ENCODE measurements at regions not wholly inside any gene's neighbourhood (a gene's known extent, or its start where the extent isn't known, plus 50 kb on each side); places are given as distances from the start of the nearest gene placed in this dataset.

GRCh38 chr17:34011599-34011998 is 243.5 kb upstream of the CCL2 start:
- ATAC-seq = no peak
- no peak for TF ChIP-seq TOX (CRISPR knock-in tag; IDR thresholded peaks at IDR 0.05; ENCODE audit: borderline replicate concordance)
- no peak for TF ChIP-seq TCF4 (CRISPR knock-in tag; IDR thresholded peaks at IDR 0.05; ENCODE audit: borderline replicate concordance)
- TF ChIP-seq CSRNP3 (CRISPR knock-in tag; IDR thresholded peaks at IDR 0.05) = no peak
- TF ChIP-seq ZNF565 (CRISPR knock-in tag; conservative IDR thresholded peaks at IDR 0.05; ENCODE audit: low read depth) = no peak
- TF ChIP-seq ISL1 (CRISPR knock-in tag; IDR thresholded peaks at IDR 0.05) = no peak
- TF ChIP-seq ZFP3 (CRISPR knock-in tag; IDR thresholded peaks at IDR 0.05) = no peak
- TF ChIP-seq ZNF8 (CRISPR knock-in tag; IDR thresholded peaks at IDR 0.05) = no peak
- TF ChIP-seq OSR1 (CRISPR knock-in tag; IDR thresholded peaks at IDR 0.05) = no peak
- no peak for TF ChIP-seq ZFP30 (CRISPR knock-in tag; IDR thresholded peaks at IDR 0.05)
- no peak for TF ChIP-seq BACH2 (CRISPR knock-in tag; IDR thresholded peaks at IDR 0.05; ENCODE audit: borderline replicate concordance)
- TF ChIP-seq RARB (CRISPR knock-in tag; IDR thresholded peaks at IDR 0.05) = no peak
- no peak for TF ChIP-seq CSDC2 (CRISPR knock-in tag; IDR thresholded peaks at IDR 0.05)
- TF ChIP-seq PPARA (CRISPR knock-in tag; IDR thresholded peaks at IDR 0.05; ENCODE audit: borderline replicate concordance) = no peak
- TF ChIP-seq POU6F1 (CRISPR knock-in tag; IDR thresholded peaks at IDR 0.05; ENCODE audit: borderline replicate concordance, low read depth) = no peak
- TF ChIP-seq GLIS3 (CRISPR knock-in tag; IDR thresholded peaks at IDR 0.05) = no peak
- no peak for TF ChIP-seq PATZ1 (CRISPR knock-in tag; IDR thresholded peaks at IDR 0.05; ENCODE audit: borderline replicate concordance)
- TF ChIP-seq ARNTL (CRISPR knock-in tag; IDR thresholded peaks at IDR 0.05; ENCODE audit: borderline replicate concordance, low read depth) = no peak

- TF ChIP-seq BACH2 (CRISPR knock-in tag; IDR thresholded peaks at IDR 0.05; ENCODE audit: borderline replicate concordance) (no peak), ISL1 (CRISPR knock-in tag; IDR thresholded peaks at IDR 0.05) (no peak), SNAI2 (CRISPR knock-in tag; IDR thresholded peaks at IDR 0.05) (no peak), TOX (CRISPR knock-in tag; IDR thresholded peaks at IDR 0.05; ENCODE audit: borderline replicate concordance) (no peak), PATZ1 (CRISPR knock-in tag; IDR thresholded peaks at IDR 0.05; ENCODE audit: borderline replicate concordance) (no peak), ZFP30 (CRISPR knock-in tag; IDR thresholded peaks at IDR 0.05) (no peak), ARNTL (CRISPR knock-in tag; IDR thresholded peaks at IDR 0.05; ENCODE audit: borderline replicate concordance, low read depth) (no peak), GLIS3 (CRISPR knock-in tag; IDR thresholded peaks at IDR 0.05) (no peak), TSHZ2 (CRISPR knock-in tag; IDR thresholded peaks at IDR 0.05) (no peak), PPARA (CRISPR knock-in tag; IDR thresholded peaks at IDR 0.05; ENCODE audit: borderline replicate concordance) (no peak), ZFP3 (CRISPR knock-in tag; IDR thresholded peaks at IDR 0.05) (no peak), ESRRG (CRISPR knock-in tag; IDR thresholded peaks at IDR 0.05) (no peak), CSDC2 (CRISPR knock-in tag; IDR thresholded peaks at IDR 0.05) (no peak), OSR1 (CRISPR knock-in tag; IDR thresholded peaks at IDR 0.05) (no peak), ZNF565 (CRISPR knock-in tag; conservative IDR thresholded peaks at IDR 0.05; ENCODE audit: low read depth) (no peak), POU6F1 (CRISPR knock-in tag; IDR thresholded peaks at IDR 0.05; ENCODE audit: borderline replicate concordance, low read depth) (no peak)
- no peak for ATAC-seq
These were observed 242.2 kb upstream of the CCL2 start for GRCh38 chr17:34012709-34013375.
